Kidney (tissue), 13 donors: ENCODE measurements at regions not wholly inside any gene's neighbourhood (a gene's known extent, or its start where the extent isn't known, plus 50 kb on each side); places are given as distances from the start of the nearest gene placed in this dataset.

Experiments used
- DNase-seq, 5 donors: peaks; one replicate each; pipeline ENCODE4 v3.0.0-alpha.2; 2013 to 2020
- FAIRE-seq: peaks from 2 replicates; lab custom pipeline; 2012; peaks lifted over from hg19 to GRCh38; lab: Jason Lieb, UNC
- H3K27ac ChIP-seq, 2 donors: one replicate each; pipeline ENCODE4 v1.7.0; 2013; ENCODE audit warnings: low read depth in 2 of 2, low read length in 2 of 2, inconsistent platforms in 1 of 2
- H3K27me3 ChIP-seq: one replicate; pipeline ENCODE4 v1.7.1; 2013; ENCODE audit warnings: low read length, inconsistent platforms; ENCODE audit not compliant: control insufficient read depth, insufficient read depth
- H3K36me3 ChIP-seq, 3 donors: one replicate each; pipeline versions ENCODE4 v1.7.0 to v1.7.1; 2013; ENCODE audit warnings: low read length in 3 of 3, control low read depth in 1 of 3, inconsistent platforms in 1 of 3; ENCODE audit not compliant: insufficient read depth in 3 of 3, control insufficient read depth in 2 of 3
- H3K4me1 ChIP-seq, 3 donors: one replicate each; pipeline versions ENCODE4 v1.7.0 to v1.7.1; 2013; ENCODE audit warnings: low read length in 3 of 3, inconsistent platforms in 1 of 3, low read depth in 1 of 3; ENCODE audit not compliant: control insufficient read depth in 2 of 3, insufficient read depth in 2 of 3
- H3K4me3 ChIP-seq, 3 donors: one replicate each; pipeline versions ENCODE4 v1.7.0 to v1.8.1; 2013; ENCODE audit warnings: low read length in 3 of 3, control low read depth in 1 of 3, inconsistent platforms in 1 of 3
- H3K9ac ChIP-seq, 3 donors: one replicate each; pipeline versions ENCODE4 v1.7.0 to v1.7.1; 2013; ENCODE audit warnings: low read length in 3 of 3, control low read depth in 1 of 3, inconsistent platforms in 1 of 3
- H3K9me3 ChIP-seq, 3 donors: one replicate each; pipeline versions ENCODE4 v1.7.0 to v1.7.1; 2013; ENCODE audit warnings: low read length in 3 of 3, control low read depth in 1 of 3, inconsistent platforms in 1 of 3; ENCODE audit not compliant: control insufficient read depth in 2 of 3, insufficient read depth in 1 of 3
- intact Hi-C: fragments of 100-400 bp; cut with DNase I; formaldehyde crosslinking; loops from one replicate; pipeline ENCODE4 v1.11.1; 2022
- TF ChIP-seq, protein P1 (sequence below): IDR thresholded peaks from 3 replicates; pipeline ENCODE4 v1.5.1; 2012; ENCODE audit warnings: mild to moderate bottlenecking, moderate library complexity, borderline replicate concordance; ENCODE audit not compliant: insufficient read depth; ENCODE audit errors: extremely low read depth
- donor health status: control.
- donor health status: control.
- donor health status: control.
- donor health status: control.
- donor health status: control.
- donor health status: DM: yes; HTN: yes; CAD: no.
- donor health status: Normal renal cell carcinoma (clear cell type).

DNA sequence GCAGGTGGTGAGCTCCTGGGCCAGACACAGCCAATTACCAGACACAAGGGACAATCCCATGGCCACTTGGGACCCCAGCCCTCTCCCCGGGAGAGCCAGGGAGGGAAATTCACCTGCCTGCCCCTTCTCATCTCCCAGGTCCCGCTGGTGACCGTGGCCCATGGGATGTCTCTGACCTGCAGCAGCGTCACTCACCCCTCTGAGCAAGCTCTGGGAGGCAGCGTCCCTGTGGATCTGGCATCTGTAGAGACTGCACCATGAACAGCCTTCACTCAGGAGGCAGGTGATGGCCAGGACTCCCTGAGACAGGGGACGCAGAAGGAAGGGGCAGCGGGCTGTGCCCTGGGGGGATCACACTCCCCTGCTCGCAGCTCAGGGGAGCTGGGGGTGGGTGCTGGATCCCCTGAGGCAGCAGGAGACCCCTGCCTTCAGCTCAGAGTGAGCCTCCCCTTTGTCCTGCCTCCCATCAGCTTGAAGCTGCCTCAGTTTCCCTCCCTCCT, 90.8 kb downstream of the FOXL3 start:
- no peak overlapping the region for H3K4me3 ChIP-seq
- intact Hi-C loops: no loop called here
- H3K27ac ChIP-seq: no peak overlapping the region
- DNase-seq (peak in 1 of 5 donors; percentile 65), FAIRE-seq (no peak)
- no peak overlapping the region for H3K9ac ChIP-seq
- TF ChIP-seq, protein P1, sequence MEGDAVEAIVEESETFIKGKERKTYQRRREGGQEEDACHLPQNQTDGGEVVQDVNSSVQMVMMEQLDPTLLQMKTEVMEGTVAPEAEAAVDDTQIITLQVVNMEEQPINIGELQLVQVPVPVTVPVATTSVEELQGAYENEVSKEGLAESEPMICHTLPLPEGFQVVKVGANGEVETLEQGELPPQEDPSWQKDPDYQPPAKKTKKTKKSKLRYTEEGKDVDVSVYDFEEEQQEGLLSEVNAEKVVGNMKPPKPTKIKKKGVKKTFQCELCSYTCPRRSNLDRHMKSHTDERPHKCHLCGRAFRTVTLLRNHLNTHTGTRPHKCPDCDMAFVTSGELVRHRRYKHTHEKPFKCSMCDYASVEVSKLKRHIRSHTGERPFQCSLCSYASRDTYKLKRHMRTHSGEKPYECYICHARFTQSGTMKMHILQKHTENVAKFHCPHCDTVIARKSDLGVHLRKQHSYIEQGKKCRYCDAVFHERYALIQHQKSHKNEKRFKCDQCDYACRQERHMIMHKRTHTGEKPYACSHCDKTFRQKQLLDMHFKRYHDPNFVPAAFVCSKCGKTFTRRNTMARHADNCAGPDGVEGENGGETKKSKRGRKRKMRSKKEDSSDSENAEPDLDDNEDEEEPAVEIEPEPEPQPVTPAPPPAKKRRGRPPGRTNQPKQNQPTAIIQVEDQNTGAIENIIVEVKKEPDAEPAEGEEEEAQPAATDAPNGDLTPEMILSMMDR: no peak
- H3K36me3 ChIP-seq: no peaks in the 10 kb centered on the region
- H3K27me3 ChIP-seq: no peaks in the 10 kb centered on the region
- peaks cover 0 to 3% (median 0%) of the 10 kb centered on the region in 3 donors for H3K4me1 ChIP-seq
- peaks cover 0 to 30% (median 0%) of the 10 kb centered on the region in 3 donors for H3K9me3 ChIP-seq

DNA sequence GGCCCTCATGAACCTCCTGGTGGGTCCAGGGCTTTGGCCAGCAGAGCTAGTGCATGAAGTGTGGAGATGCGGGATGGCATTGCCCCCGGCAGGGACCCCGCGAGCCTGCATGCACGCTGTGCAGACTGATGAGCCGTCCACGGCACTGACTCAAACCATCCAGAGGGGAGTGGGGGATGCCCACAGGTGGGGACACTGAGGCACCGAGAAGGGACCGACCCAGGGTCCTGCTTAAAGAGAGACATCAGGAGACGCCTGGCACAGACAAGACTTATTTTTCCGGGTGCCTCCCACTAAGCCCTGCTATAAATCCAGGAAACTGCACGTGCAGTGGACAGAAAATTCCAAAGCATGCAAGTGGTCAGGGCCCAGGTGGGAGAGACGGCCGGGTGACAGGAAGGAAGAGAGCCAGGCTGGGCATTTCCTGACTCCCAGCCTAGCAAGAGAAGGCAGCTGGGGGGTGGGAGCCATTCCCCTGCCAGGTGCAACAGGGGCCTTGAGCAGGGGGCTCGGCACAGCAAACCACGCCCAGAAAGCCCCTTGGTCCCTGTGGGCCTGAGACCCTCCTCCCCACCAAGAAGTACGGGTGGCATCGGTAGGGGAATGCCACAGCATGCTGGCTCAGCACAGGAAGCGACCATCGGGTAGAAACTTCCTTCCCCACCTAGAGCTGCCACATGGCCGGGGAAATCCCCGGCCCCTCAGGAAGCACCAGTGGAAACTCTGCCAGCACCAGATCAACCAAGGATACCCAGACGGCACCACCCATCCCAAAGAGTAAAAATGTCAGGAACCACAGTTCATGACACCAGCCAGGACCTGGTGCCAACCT, 91.5 kb downstream of the FOXL3 start:
- Histone ChIP-seq H3K9ac (no peak overlapping the region), H3K36me3 (no peaks in the 10 kb centered on the region), H3K4me3 (no peak overlapping the region), H3K4me1 (peaks cover 0 to 3% (median 0%) of the 10 kb centered on the region in 3 donors), H3K27ac (no peak overlapping the region), H3K27me3 (no peaks in the 10 kb centered on the region), H3K9me3 (peaks cover 0 to 31% (median 0%) of the 10 kb centered on the region in 3 donors)
- TF ChIP-seq, protein P1: no peak
- DNase-seq (peak in 2 of 5 donors; percentile 56 to 64), FAIRE-seq (no peak)
- intact Hi-C loops: no loop called here

DNA sequence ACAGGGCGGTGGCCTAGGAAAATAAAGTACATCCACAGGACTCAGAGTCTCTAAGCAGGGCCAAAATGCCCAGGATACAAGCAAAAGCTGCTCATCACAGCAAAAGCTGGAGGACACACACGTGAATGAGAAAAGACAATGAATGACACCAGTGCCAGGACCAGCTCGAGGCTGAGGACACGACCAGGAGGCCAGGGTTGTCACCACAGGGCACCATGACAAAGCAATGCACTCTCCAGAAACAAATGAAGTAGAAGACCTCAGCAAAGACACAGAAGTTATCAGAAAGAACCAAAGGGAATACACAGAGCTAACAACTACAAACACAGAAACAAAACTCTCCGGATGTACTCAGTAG, 92.1 kb downstream of the FOXL3 start:
- Histone ChIP-seq H3K36me3 (no peaks in the 10 kb centered on the region), H3K27ac (no peak overlapping the region), H3K4me1 (peaks cover 0 to 3% (median 0%) of the 10 kb centered on the region in 3 donors), H3K27me3 (no peaks in the 10 kb centered on the region), H3K9ac (no peak overlapping the region), H3K9me3 (peaks cover 0 to 31% (median 0%) of the 10 kb centered on the region in 3 donors), H3K4me3 (no peak overlapping the region)
- FAIRE-seq: no peak
- intact Hi-C loops: no loop called here
- TF ChIP-seq, protein P1: no peak
- DNase-seq: no peak
